HK-2 (cell line): ENCODE measurements at regions not wholly inside any gene's neighbourhood (a gene's known extent, or its start where the extent isn't known, plus 50 kb on each side); places are given as distances from the start of the nearest gene placed in this dataset.

Source experiments
- DNase-seq: peaks from one replicate; pipeline ENCODE4 v3.0.0-alpha.2; 2018; ENCODE audit not compliant: unreplicated experiment

DNA sequence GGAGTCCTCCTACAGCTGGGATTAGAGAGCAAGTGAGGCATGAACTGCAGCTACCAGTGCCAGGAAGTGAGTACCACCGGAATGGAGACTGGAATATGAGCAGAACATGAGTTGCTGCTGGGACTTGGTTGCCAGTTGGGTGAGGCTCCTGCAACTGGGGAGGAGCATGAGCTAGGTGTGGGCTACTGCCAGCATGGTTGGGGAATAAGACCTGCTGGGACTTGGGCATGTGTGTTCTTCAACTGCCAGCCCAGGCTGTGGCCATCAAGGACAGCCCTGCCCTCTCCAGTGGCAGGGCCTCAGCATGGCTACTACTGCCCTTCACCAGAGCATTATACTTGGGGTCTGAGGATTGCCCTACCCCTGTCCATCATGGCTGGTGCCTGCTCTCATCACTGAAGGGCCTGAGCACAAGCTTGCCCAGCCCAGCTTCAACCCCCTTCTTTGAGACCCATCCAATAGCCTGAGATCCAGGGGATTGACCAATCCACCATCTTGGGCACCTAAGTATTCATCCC, 665.0 kb downstream of the ELAVL2 start:
- no peak for DNase-seq

DNA sequence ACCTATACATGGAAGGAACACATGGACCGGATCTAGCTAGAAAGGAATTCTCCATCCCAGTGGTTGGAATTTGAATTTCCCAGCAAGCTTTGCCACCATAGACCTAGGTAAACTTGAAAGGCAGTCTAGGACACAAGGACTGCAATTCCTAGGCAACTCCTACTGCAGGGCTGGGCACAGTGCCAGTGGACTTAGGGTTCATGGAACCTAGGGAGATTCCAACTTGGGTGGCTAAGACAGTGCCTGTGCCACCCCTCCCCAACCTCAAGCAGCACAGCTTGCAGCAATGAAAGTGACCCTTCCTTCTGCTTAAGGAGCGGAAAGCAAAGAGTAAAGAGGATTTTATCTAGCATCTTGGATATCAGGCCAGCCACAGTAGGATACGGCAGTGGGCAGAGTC, 663.3 kb downstream of the ELAVL2 start:
- no peak for DNase-seq

DNA sequence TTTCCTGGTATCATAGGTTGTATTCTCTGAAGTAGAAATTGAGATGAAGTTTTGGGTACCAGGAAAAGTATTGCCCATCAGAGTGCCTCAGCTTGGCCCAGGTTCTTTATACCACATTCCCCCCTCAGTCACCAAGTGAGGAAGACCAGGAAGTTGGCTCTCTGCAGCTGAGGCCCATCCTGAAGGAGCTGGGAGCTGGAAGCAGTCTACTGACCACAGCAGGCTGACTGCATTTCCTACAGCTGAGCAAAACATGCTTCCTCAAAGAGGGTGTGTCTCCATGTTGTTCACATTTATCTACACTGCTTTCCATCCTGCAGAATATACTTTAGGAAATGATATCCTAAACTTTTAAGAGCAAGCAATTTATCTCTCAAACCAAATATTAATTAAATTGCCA, 654.6 kb downstream of the ELAVL2 start:
- DNase-seq: no peak

DNA sequence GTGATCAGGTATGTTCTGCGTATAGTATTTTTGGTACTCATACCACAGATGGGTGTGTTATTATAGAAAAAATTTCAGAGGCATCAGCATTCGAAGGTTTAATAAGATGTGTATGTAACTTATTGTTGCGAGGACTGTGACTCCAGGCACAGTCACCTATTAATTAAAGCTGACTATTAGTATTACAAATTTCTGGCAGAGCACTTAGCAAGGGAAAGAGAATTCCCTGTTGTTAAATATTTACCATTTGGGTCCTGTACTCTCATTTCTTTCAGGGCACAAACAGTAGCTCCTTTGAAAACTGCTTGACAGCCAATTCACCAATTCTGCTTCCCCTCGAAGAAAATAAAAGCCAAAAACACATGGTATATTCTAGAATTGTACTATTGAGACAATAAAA, 653.8 kb downstream of the ELAVL2 start:
- DNase-seq: no peak

DNA sequence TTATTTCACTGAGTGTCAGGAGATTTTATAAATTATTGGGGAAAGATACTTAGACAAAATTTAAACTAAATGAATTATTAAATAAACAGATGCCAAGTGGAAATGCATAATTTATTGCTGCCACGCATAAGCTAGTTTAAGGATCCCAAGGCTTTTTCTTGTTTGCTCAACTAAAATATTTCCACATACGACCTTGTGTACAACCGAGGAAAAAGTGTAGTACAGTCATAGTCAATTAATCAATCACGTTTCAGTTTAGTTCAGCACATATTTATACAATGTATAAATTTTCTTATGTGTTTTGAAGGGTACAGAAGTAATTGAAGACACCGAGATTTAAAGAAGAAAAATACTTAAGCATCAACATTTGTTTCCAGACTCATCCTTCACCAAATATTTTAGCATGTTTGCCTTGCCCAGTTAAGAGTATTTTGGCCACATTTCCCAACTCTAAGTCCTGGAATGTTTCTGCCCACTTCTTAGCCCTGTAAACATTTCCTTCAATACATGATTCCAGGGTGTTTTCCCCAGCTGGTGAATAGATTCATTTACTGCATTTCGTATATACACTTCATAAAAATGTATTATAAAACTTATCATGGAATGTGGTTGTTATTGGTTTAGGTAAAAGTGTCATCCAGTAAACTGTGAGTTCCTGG, 652.9 kb downstream of the ELAVL2 start:
- DNase-seq: no peak

DNA sequence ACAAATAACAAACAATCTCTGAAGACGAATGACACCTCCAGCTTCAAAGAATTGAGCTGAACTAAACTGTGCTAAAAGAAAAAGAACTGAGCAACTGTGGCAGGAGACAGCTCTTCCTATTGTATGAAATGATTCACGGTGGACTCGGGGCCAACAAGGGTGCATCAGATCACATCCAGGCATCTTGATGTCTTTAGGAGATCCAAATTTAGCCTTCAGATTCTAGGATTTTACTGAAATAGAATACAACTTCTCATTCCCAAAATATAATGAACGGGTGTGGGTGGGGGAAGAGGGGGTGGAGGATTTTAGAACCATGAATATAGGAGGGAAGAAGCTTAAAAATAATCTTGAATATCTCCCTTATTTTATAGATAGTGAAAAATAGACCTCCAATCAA, 631.8 kb downstream of the ELAVL2 start:
- DNase-seq: no peak

DNA sequence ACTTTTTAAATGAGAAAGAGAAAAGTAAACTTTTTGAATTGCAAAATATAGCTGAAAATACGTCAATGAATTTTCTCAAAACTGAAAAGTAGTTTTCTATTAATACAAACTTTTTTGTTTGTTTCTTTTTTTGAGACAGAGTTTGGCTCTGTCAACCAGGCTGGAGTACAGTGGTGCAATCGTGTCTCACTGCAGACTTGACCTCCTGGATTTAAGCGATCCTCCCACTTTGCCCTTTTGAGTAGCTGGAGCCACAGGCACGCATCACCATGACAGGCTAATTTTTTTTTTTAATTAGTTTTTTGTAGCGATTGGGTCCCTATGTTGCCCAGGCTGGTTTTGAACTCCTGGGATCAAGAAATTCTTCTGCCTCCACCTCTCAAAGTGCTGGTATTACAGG, 610.4 kb downstream of the ELAVL2 start:
- no peak for DNase-seq

DNA sequence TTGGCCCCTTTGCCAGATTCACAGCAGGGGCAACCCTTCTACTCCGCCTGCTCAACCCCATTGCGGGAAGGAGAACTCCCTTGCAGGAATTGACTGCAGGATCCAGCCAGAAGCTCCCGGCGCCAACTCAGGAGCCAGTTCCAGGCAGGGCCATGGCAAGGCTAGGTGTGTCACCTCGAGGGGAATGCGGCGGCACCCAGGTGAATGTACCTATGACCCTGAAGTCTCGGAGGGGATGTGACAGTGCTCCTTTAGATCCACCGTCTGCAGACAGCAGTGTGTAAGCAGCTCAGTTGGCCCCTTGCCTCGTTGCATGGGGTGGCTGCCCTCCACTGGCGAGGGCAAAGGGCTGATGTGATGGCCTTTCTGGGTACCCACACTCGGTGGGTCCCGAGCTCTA, 606.6 kb downstream of the ELAVL2 start:
- no peak for DNase-seq

DNA sequence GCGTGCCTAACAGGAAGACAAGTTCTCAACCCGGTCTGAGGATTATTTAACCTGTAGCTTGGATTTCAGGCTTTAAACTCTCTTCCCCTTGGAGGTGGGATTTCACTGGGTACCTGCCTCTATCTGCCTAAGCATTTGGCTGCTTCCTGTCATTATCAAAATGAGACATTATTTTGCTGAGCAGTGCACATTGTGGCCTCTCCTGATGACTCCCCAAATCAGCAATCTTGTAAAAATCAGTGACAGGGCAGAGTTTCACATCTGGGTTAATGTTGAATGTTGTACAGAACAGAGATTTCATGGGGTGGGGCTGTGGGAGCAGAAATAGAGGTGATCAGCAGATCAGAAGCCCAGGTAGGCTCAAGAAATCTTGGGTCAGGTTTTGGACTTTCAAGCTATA, 605.9 kb downstream of the ELAVL2 start:
- no peak for DNase-seq

DNA sequence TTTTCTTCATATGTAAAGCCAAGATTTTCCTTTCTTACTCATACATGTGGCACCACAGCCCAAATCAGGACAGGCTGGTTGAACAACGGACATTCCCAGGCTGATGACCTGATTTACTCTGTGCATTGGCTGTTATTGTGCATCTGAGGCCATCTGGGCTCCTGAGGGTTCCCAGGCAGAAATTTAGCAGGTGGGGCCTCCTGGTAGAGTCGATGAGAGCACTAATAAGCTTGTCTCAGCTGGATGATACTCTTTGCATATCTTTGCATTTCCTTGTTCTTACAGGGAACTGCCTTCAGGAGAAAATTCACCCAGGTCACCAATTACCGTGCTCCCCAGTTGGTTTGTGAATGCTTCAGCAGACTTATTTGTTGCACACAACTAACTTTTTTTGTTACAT, 605.1 kb downstream of the ELAVL2 start:
- no peak for DNase-seq

DNA sequence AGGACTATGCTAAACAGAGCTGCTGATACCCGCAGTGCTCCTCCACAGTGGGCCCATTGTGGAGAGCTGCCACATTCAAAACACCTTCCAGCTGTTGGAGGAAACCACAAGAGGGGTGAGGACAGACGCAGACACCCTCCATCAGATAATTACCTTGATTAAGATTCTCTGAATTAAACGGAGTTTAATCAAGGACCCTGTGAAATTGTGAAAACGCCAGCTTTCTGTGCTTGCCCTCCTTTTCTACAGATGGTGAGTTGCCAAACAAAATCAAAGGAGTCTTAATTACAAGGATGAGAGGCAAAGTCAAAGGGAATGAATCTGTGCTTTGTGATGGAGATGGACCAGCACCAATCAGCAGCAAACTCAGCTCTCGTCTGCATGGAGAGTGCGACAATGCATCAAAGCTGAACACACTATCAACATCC, 596.1 kb downstream of the ELAVL2 start:
- no peak for DNase-seq

DNA sequence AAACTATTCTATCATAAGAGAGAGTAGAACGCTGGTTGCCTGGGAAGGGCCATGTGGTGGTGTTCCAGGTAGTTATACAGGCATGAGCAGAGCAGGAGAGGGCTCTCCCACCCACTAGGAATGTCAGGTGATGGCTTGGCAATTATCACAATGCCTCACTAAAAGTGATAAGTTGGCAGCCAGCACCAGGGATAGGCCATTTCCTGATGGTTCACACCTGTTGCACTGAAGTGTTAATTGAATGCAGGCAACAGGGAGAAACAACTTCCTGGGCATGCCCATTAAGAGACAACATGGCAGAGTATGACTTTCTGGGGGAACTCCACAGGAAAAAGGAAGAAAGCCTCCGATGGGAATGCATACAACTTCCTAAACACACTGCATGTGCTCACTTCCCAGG, 593.2 kb downstream of the ELAVL2 start:
- DNase-seq: no peak

DNA sequence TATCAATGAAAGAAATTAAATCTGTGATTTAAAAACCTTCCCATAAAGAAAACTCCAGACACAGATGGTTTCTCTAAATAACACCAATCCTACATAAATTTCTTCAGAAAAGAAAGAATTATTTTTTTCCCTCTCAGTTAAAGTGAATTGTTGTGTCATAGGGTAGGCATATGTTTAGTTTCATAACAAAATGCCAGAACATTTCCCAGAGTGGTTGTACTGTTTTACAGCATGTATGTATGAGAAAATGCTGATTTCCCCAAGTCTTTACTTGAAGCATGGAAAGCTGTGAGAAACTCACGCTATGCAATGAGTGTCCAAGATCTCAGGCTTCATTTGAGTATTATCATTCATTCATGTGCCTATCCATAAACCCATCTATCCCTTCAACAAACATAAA, 582.5 kb downstream of the ELAVL2 start:
- DNase-seq: no peak

DNA sequence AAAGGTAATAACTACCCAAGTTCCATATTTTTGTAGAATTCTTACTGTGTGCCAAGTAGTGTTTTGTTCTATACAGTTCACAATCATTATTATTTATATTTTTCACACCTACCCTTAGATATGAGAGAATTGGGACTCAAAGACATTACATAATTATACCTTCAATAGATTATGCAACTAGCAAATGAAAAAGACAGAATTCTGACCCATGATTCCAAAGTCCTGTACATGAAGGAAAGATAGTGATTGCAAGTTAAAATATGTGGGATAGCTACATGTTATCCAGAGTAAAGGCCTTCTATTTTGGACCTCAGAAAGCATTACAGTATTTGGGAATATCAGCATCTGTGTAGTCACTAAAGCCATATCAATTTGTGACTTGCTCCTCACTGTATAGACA, 581.0 kb downstream of the ELAVL2 start:
- no peak for DNase-seq

DNA sequence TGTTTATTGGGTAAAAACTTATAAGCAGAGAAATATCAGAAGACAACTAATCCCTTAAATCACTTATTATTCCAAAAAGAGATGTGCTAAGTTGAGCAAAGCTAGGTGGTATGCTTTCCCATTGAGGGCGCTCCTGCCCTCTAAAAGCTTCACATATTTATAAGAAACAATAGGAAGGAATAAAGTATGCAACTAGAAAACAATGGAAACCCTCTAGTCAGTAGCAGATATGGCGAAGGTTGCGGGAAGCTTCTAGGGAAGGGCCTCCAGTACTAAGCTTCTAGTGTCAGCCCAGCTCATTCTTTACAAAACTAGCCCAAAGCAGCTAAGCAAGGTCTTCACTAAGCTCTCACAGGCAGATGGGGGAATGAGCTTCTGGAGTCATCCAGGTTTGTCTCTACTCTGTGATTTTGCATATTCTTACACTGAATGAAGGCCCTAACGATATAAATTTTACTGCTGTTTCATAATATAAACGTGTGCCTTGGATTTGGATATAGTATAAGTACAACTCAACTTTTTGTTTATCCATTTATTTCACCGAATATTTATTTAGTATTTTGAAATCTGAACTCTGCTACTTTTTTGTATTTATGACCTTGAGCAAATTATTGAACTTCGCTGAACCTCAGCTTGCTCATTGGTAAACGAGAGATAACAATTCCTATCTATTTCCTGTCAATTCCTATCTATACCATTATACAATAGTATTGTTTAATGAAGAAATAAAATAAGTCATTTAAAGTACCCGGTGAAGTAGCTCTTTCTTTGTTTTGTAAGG, 571.4 kb downstream of the ELAVL2 start:
- DNase-seq: no peak

DNA sequence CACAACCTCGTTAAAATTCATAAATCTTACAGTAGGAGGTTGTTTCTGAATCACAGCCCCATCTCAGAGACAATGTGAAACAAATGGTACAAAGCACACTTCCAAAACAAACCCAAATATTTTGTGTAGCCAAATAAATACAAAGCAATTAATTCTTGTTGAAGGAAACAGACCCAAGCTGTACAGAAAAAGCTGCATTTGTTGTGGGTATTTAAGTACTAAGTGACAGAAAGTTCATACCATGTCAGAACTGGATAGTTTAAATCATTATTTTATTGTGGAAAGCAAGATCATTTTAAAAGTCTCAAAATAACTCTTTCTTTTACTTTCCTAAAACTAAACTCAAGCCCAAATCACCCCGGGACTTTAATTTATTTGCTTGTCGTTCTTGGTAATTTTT, 570.7 kb downstream of the ELAVL2 start:
- no peak for DNase-seq

DNA sequence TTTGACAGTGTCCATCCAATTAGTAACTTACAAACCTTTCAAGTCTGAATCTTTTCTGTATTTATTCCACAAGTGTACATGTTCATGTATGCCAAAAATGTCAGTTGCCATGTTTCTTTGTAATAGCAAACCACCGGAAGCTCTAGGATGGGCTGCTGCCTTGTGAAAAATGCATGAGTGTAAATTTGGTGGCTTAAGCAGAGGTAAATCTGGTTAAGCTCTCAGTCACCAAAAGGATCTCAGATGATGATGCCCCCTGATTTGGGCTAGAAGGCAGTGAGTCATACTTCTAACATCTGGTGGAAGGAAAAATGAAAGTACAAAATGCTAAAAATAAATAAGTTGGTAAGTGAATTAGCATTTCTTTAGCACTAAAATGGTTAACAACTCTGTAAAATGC, 567.5 kb downstream of the ELAVL2 start:
- no peak for DNase-seq

DNA sequence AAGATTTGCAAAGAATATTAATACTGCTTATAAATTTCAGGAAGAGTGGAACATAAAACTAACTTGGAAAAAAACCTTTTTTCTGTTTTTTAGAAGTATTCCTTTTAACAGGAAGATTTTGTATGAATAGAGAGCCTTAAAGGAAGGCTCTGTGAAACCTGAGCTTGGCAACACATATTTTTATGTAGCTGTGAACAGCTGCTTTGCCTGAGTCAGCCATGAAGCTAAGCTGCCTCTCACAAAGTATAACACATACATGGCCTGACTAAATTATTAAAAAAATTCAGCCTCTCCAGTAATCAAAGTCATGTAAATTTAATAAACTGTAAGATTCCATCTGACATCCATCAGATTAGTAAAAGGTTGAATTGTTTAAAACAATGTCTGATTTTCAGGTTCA, 547.5 kb downstream of the ELAVL2 start:
- no peak for DNase-seq

DNA sequence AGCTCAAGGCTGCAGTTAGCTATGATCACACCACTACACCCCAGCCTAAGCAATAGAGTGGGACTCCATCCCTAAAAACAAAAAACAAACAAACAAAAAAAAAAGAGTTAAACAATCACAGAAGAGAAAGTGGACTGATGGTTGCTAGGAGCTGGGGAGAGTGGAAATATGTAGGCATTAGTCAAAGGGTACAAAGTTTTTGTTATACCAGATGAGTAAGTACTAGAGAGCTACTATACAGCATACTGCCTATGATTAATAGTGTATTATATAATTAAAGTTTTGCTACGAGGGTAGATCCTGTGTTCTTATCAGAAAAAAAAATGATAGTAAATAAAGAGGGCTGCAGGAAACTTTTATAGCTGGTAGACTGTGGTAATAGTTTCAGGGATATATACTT, 538.6 kb downstream of the ELAVL2 start:
- no peak for DNase-seq

DNA sequence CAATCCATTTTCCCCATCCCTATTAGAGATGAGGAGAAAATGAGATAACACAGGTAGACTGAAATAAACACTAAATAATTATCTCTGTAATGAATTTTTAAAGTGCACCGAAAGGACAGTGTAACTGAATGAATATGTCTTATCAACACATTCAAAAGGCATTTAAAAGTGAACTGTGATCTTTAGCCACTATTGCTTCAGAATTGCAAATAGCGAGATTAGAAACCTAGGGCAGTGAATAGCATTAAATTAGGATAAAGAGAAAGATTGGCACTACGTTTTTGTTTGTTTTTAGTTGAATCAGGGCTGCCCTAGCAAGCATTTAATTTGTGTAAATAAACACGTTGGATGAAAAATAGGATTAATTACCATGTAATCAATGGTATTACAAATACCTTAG, 537.5 kb downstream of the ELAVL2 start:
- no peak for DNase-seq

DNA sequence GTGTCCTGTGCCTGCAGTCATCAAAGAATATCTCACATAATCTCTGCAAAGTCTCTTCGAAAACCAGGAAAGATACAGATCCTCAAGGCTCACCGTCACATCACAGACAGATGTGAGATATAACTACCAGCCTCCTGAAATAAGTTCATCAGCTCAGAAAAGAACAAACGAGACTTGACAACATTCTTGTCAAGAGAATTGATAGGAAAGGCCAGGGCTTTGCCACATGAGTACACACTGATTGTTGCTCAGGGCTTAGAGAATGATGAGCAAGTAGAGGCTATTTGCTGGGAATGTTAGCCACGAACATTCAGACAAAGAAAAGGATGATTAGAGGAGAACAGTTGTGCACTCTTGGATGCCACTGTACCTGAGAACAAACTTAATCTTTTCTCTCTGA, 535.1 kb downstream of the ELAVL2 start:
- DNase-seq: no peak

DNA sequence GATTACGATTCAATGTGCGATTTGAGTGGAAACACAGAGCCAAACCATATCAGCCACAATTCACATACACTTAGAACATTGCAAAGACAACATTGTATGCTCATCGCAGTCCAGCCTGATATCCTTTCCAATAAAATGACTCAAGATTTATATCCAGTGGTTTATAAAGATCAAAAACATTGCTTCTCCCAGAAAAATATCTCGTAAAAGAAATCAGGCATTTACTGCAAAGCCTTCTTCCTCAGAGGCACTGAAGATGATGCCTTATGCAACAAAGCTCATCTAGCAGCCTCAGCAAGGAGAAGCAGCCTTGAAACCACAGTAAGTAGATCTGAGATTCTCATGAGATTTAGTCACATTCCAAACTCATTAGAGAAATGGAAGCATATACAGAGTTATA, 523.8 kb downstream of the ELAVL2 start:
- DNase-seq: no peak

DNA sequence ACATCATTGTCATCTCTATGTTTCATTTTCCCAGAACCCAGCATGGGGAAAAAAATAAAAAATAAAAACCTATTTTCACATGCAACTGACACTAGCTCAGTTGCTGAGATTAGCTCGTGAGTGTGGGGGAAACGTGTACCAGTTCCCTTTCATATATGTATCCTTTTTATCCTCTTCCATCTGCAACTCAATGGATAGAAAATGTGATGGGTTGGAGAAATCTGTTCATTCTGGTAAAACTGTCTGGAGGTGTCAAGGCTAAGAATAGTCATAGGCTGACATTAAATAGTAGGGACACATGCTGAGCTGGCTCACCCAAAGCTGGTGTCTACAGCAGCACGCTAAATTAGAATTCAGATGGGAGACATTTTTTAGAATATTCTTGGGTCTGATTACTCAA, 519.3 kb downstream of the ELAVL2 start:
- DNase-seq: no peak
